ENCODE measurements at regions not wholly inside any gene's neighbourhood (a gene's known extent, or its start where the extent isn't known, plus 50 kb on each side); places are given as distances from the start of the nearest gene placed in this dataset.

DNA sequence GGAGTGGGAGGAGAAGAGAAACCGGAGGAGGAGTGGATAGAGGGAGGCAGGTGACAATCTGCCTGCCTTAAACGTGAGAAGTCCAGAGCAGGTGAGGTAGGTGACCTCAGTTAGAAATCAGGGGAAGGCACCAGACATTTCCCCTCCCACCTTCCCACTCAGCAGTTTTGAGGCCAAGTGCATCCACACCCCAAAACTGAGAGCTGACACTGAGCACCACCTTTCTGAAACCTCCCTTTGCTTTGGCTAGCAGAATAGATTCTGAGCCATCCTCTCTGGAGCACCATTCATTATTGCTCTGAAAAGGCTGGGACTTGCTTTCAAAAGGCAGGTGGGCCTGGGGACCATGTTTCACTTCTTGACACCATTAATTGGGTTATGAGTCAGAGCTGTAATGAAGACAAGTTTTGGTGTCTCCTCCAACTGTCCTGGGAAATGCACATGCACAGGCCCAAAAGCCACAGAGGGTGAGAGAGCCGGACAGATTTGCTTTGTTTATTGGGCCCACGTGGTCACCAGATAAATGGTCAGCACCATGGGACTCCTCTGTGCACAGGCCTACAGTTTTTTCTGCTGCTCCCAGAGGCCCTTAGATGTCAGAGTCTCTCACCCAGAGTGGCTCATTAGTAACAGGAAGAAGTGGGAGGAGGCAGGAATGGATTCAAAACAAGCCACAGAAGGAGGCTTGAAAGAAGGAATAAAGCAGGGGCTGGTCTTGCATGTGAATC lies 314.7 kb downstream of the TLE1 start:
- 87% methylated on average over 4 of the region's 4 CpGs; no CpG with 5 or more reads in 1 of the 2 experiments for WGBS, 2 experiments (ENCODE audit: extremely low coverage in 1 of 2, insufficient coverage in 1 of 2, insufficient read length in 1 of 2, insufficient replicate concordance in 2 of 2, low coverage in 1 of 2, low lambda C conversion rate in 2 of 2, missing lambda C conversion rate in 1 of 2)
- Histone ChIP-seq H3K4me3 (ENCODE audit: extremely low read depth in 1 of 4, insufficient read depth in 2 of 4, low read depth in 3 of 4, low read length in 4 of 4) (no peak overlapping the region), H3K36me3 (ENCODE audit: control insufficient read depth in 2 of 4, insufficient read depth in 4 of 4, low read length in 3 of 4) (no peaks in the 10 kb centered on the region), H3K14ac (ENCODE audit: insufficient read length) (no peak overlapping the region), H2BK20ac (ENCODE audit: low read length) (no peak overlapping the region), H3K4me1 (replicated peaks in 1 of 4; ENCODE audit: control insufficient read depth in 3 of 4, insufficient read depth in 4 of 4, low read length in 3 of 4) (peaks cover 0 to 6% (median 5%) of the 10 kb centered on the region in 4 experiments; a peak in 3 of 7 replicates), H3K27me3 (replicated peaks in 1 of 4; ENCODE audit: control insufficient read depth in 3 of 4, extremely low read depth in 1 of 4, insufficient read depth in 3 of 4, low read length in 3 of 4) (no peaks in the 10 kb centered on the region; a peak in 1 of 7 replicates), H2BK120ac (replicated peaks; ENCODE audit: low read depth, low read length) (no peak overlapping the region), H2AFZ (ENCODE audit: low read length) (no peak overlapping the region), H4K91ac (replicated peaks; ENCODE audit: insufficient read length, low read length) (no peak overlapping the region), H3K79me2 (ENCODE audit: control insufficient read depth in 1 of 2, insufficient read depth in 2 of 2, low read length in 2 of 2) (no peaks in the 10 kb centered on the region), H3K4me2 (ENCODE audit: insufficient read depth in 1 of 2, low read depth in 2 of 2, low read length in 2 of 2) (no peak overlapping the region), H3K9me3 (ENCODE audit: insufficient read depth in 2 of 2, low read depth in 1 of 2, low read length in 1 of 2) (no peaks in the 10 kb centered on the region), H3K18ac (ENCODE audit: extremely low read depth, low read length) (no peak overlapping the region; the same call in 1 of the 2 replicates), H3K56ac (replicated peaks; ENCODE audit: insufficient read length, low read depth, low read length) (no peak overlapping the region), H2BK15ac (ENCODE audit: low read length) (no peak overlapping the region), H3K9ac (replicated peaks in 1 of 4; ENCODE audit: extremely low read depth in 1 of 4, low read depth in 3 of 4, low read length in 3 of 4) (no peak overlapping the region), H4K20me1 (replicated peaks in 1 of 2; ENCODE audit: control insufficient read depth in 1 of 2, insufficient read depth in 2 of 2, low read length in 2 of 2) (no peaks in the 10 kb centered on the region), H3K4ac (replicated peaks; ENCODE audit: insufficient read length, low read depth, low read length) (no peak overlapping the region), H3K27ac (ENCODE audit: low read depth, low read length) (no peak overlapping the region), H3K23me2 (ENCODE audit: low read depth, low read length) (no peaks in the 10 kb centered on the region), H3K23ac (ENCODE audit: insufficient read length) (no peak overlapping the region), H2BK5ac (ENCODE audit: low read depth, low read length) (no peak overlapping the region), H3K79me1 (ENCODE audit: low read depth, low read length) (no peaks in the 10 kb centered on the region), H2BK12ac (ENCODE audit: low read depth, low read length) (no peak overlapping the region), H2AK5ac (ENCODE audit: low read depth, low read length) (0 out of 2 replicates have a peak overlapping the region, but pooled peaks have one; percentile 65), H4K5ac (ENCODE audit: insufficient read length, low read depth, low read length) (no peak overlapping the region), H4K8ac (ENCODE audit: extremely low read depth, insufficient read depth, low read length) (no peak overlapping the region)
- FAIRE-seq (no peak), DNase-seq (ENCODE audit: low read depth in 1 of 2, low spot score in 2 of 2) (no peak)
- TF ChIP-seq CEBPB (IDR thresholded peaks at IDR 0.05; ENCODE audit: low read depth, low read length) (no peak), SUZ12 (IDR thresholded peaks at IDR 0.05; ENCODE audit: low read length) (no peak), CHD2 (IDR thresholded peaks at IDR 0.05; ENCODE audit: low read length) (no peak), KDM5A (IDR thresholded peaks at IDR 0.05; ENCODE audit: low read length) (no peak), ASH2L (IDR thresholded peaks at IDR 0.05; ENCODE audit: low read length) (no peak)
- TF ChIP-seq, protein P1, sequence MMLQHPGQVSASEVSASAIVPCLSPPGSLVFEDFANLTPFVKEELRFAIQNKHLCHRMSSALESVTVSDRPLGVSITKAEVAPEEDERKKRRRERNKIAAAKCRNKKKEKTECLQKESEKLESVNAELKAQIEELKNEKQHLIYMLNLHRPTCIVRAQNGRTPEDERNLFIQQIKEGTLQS (IDR thresholded peaks at IDR 0.05; ENCODE audit: insufficient read depth, low read depth, low read length): no peak
- ChIA-PET POLR2A (ENCODE audit: partially characterized antibody) (no interaction called here), CTCF (ENCODE audit: partially characterized antibody) (no interaction called here)
